HG02588 (cell line): ENCODE measurements at regions not wholly inside any gene's neighbourhood (a gene's known extent, or its start where the extent isn't known, plus 50 kb on each side); places are given as distances from the start of the nearest gene placed in this dataset.

ENCODE experiments used
- ATAC-seq: cut with Tn5 transposase; IDR thresholded peaks from one replicate; pipeline ENCODE4 v1.9.1; 2021; ENCODE audit warnings: mild to moderate bottlenecking, moderate library complexity; ENCODE audit not compliant: unreplicated experiment

DNA sequence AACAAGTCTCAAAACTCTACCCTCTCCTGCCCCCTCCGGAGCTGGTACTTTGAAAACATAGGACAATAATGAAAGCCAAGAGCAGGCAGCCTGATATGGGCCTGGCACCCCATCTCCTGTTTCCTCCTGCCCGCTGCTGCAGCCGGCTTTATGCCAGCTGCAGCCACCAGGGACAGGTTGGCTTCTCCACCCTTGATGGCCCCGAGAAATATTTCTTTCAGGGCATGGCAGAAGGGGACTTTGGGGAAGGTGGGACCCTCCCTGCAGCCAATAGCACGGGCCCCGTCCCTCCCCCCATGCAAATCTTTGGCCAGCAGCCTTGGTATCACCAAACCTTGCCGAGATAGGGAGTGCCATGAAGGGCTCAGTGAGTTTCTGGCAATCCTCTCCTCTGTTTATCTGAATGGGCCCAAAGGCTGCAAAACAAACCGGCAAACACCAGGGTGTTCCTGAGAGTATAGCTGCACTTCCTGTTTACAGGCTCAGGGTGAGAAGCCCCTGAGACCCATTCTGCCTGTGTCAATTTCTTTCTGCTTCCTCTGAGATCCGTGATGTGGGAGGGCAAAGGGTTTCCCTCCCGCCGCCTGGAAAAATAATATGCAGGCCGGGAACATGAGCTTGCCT, 73.4 kb upstream of the BOD1 start:
- peak; percentile 49 for ATAC-seq

DNA sequence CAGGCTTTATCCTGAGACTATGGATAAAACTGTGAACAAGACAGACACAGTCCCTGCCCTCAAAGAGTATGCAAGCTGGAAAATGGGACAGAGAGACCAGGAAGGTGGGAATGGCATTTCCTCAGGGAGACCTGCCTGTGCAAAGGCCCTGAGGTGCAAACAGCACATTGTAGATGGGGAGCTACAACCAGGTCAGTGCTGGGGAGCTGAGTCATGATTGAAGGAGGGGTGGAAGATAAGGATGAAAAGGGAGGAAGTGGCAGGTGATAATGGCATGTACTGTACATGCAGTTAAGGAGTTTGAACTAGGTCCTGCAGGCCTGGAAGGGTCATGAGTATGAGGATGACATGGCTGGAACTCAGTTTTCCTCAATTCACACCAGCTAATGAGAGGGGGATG, 75.5 kb upstream of the BOD1 start:
- ATAC-seq: no peak

DNA sequence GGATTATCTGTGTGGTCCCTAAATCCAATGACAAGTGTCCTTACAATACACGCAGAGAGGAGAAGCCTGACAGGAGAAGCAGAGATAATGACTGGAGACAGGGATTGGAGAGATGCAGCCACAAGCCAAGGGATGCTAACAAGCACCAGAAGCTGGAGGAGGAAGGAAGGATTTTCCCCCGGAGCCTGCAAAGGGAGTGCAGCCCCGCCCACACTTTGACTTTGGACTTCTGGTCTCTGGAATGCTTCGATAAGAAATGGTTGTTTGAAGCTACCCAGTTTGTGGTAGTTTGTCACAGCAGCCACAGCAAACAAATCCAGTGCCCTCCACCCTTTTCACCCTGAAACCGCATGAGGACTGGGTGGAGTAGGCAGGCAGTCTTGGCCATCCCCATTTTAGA, 77.2 kb upstream of the BOD1 start:
- no peak for ATAC-seq

DNA sequence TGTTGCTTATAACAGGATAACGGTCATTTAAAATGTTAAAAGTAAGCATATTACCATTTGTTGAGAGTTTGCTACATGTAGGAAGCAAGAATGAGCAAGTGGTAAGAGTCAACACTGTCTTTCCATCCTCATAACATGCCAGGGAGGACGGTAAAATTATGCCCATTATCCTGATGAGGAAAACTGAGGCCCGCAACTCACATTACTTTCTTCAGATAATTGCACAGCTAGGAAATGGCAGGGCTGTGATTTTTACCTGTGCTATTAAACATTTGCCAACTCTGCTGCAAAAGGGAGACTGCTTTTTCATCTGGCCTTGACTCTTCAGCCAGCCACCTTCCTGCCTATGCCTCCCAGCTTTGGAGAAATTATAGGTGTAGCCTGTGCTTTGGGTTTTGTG, 79.8 kb upstream of the BOD1 start:
- ATAC-seq: no peak

DNA sequence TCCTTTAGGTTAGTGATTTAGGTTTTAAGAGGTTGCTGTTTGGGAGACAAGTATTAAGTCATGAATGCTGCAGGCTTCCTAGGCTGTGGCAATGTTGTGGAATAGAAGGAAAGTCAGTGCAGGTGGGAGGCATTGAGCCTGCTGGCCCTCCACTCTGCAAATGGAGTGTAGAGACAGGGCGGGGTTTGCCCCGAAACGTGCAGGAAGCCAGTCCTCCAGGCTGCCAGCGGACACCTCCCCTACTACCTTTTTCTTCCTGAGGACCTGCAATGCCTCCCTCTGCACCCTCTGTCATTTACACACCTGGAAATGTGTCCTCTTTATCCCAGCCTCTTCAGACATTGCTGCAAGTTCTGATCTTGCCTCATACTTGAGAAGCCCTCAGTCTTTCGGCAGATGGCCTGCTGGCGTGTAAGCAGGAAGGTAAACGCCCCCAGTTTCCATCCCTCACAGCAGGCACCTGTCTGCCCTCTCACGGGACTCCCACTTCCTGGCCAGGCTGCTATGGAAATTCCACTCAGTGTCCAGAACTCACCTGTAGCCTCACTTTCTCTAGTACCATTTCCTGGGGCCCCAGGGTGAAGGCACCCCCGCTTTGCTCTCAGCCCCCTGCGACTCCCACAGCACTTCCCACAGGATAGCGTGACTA, 81.6 kb upstream of the BOD1 start:
- no peak for ATAC-seq

DNA sequence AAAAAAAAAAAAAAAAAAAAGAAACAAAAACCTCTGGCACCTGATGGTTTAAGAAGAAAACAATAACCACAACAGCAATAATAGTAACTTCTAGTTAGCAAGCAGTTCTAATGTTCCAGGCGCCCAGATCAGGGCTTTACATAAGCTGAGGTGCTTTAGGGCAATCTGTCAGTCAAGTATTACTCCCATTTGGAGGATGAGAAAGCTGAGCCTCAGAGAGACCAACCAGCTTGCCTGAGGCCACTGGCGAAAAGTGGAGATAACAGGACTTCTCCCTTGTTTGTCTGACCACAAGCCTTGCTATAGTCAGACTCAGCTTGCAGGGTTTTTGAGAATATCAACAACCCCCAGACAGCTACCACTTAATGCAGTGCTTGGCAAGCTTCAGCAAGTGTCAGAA, 83.5 kb upstream of the BOD1 start:
- ATAC-seq: no peak

DNA sequence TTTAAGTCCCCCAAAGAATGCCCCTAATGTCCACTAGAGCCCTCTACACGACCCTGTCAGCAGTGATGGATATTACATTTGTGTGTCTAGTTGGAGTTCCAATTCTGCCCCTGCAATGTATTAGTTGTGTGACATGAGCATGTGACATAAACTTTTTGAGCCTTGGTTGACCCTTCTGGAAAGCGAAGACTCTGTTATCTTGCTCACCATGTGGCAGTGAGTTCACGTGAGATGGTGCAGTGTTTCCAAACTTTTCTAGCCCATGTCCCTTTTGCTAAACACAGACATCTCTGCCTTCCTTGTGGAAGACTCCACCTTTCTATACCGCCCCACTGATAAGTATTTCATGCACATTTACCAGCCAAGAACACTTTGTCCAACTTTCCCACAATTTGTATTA, 87.0 kb upstream of the BOD1 start:
- no peak for ATAC-seq

DNA sequence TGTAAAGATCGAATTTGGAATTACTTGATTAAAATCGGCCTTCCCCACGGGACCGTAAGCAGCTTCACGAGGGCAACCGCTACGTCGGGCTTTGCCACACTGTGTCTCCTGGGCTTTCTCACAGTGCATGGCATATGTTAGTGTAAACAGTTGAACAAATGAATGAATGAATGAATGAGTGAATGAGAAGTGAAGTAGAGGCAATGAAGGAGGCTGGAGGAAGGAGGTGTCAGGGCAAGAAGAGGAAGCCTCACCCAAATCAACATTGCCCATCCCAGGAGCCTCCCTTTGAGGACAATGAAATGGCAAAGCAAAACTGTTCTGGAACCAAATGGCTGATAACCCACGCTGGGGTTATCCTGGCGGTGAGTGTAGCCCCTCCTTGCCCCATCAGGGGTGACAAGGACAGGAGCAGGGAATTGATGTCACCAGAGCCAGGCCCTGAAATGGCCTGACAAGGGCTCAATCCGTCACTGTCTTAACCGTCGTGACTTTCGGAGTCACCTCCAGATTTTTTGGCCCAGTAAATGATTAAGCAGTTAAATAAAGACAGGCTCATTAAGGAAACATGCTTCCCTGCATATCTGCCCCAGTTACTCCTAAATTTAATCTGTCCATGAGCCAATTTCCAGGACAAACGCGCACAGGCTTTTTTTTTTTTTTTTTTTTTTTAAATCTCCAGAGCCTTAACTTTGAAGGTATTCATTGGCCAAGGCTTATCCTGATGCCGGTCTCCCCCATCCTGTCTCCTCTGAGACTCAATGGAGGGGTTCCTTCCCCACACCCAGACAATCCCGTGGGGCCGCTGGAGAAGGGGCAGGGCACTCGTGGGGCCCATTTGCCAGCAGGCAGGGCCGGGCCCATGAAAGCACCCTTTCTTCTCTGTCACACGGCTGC, 88.4 kb upstream of the BOD1 start:
- no peak for ATAC-seq

DNA sequence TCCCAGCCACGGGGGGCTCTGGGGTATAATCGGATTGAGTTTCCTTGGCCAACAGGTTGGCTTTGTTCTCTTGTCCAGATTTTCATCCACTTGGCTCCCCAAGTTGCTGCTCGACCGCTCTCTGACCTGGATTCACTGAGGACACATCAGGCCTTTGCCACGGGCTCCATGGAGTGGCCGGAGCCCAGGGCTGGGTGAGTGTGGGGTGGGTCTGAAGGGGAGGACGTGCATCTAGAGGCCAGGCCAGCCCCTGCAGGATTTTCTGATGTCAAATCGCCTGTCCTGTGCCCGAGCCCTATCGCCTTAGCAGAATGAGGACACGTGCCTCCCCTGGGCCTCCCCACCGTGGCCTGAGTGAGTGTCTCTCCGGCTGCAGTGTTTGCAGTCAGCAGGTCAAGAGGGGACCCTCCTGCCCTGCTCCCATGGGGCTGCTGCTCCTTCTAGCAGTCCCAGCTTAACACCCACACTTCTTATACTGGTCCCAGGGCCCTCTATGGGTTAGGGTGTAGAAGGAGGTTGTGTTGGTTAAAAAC, 89.1 kb upstream of the BOD1 start:
- no peak for ATAC-seq

DNA sequence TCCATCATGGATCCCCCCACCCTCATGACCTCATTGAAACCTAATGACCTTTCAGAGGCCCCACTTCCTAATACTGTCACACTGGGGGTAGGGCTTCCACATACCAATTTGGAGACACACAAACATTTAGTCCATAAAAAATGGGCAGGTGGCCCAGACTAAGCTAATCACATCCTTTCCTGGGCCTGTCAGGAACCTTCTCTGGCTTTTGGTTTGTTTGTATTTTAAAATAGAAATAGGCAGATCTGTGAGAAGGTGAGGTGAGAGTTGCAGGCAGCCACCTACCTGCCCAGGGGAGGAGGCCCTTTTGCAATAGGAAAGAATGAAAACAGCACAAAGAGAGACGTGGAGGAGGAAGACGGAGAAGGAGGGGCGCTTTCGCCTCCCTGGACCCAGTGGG, 90.2 kb upstream of the BOD1 start:
- no peak for ATAC-seq

DNA sequence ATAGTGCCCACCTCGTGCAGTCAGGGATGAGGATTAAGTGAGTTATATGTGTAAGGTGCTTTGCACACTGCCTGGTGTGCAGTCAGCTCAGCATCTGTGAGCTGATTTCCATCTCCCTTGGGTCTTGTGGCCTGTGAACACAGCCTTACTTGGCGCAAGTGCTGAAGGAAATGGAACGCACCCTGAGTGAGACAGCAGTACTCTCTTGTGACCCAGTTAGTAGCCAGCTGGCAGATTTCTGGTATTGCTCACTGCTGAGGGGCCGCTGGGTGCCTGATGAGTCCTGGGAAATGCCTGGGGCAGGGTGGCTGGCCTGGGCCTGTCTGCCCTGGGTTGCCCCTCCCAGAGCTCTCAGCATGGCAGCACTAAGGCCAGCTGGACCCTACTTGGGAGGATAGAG, 90.9 kb upstream of the BOD1 start:
- ATAC-seq: peak; percentile 74

DNA sequence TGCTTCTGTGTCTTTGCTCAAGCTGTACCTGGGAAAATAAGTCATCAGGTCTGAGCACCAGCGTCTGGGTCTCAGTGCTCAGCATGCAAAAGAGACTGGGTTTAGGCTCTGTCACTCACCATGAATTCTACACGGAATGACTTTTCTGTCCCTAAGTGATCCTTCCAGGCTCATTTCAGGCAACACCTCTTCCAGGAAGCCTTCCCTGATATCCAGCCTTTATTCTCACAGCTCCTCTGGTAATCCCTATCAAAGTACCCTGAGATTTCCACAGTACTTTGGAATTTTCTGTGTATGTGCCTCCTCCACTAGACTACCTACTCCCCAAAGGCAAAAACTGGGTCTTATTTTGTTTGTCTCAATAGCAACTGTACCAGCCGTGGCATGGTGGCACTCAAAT, 92.7 kb upstream of the BOD1 start:
- no peak for ATAC-seq

DNA sequence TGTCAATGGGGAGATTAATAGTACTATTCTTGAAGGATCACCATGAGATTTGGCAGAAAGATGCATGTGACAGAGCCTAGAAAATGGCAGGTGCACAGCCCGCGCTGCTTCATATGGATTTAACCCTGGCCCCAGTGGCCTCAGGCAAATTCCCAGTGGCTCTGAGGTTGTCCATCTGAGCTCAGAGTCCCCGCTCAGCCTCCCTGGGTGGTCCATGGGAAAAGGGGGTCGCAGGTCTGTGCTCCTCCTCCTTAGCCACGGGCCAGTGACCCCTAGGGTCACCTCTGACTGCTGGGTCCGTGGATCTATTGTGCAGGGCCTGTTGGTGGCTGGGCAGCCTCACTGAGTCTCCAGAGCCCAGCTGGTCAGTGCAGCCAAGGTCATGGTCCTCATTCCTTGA, 93.3 kb upstream of the BOD1 start:
- ATAC-seq: no peak

DNA sequence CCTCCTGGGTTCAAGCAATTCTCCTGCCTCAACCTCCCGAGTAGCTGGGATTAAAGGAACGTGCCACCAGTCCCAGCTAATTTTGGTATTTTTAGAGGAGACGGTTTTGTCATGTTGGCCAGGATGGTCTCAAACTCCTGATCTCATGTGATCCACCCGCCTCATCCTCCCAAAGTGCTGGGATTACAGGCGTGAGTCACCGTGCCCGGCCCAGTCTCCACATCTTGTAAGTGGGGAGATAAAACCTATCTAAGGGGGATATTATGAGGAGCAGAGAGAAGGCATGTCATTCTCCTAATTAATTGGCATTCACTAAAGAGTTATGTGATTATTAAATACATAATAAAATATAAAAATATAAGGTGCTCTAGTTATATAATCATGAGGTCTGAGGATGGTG, 94.1 kb upstream of the BOD1 start:
- ATAC-seq: no peak

DNA sequence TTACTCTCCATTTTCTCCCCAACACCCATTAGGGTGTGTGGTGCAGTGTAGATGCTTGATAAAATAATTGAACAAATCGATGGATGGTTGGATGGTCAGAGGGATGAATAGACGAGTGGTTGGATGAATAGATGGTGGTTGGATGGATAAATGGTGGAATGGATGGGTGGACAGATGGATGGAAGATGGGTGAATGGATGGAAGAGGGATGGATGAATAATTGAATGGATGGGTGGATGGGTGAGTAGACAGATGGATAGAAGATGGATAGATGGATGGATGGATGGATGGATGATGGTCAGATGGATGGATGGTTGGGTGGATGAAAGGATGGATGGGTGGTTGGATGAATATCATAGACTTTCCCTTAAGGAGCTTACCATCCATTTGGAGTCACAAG, 95.0 kb upstream of the BOD1 start:
- ATAC-seq: no peak

DNA sequence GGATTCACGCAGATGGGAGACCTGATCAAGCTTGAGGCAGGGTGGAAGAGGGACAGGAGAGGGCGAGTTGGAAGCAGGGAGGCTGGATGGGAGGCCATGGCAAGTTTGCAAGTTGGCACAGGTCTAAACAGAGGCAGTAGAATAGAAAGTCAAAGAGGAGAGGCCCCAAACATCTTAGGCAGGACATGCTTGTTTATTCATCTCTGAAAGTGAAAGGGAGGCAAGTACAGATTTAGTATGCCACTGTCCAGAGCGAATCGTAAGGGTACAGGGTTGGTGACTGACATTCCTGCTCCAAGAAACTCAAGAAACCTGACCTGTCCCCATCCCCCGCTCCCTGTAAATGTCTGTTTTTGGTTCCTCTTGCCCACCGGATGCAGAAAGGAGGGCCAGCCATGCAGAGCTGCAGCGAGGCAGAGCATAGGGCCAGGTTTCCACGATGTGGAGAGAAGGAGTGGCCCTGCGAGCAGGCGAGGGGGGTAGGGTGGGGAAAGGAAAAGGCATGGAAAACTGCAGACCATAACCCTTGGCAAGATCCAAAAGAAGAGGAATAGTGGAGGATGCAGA, 96.2 kb upstream of the BOD1 start:
- ATAC-seq: no peak

DNA sequence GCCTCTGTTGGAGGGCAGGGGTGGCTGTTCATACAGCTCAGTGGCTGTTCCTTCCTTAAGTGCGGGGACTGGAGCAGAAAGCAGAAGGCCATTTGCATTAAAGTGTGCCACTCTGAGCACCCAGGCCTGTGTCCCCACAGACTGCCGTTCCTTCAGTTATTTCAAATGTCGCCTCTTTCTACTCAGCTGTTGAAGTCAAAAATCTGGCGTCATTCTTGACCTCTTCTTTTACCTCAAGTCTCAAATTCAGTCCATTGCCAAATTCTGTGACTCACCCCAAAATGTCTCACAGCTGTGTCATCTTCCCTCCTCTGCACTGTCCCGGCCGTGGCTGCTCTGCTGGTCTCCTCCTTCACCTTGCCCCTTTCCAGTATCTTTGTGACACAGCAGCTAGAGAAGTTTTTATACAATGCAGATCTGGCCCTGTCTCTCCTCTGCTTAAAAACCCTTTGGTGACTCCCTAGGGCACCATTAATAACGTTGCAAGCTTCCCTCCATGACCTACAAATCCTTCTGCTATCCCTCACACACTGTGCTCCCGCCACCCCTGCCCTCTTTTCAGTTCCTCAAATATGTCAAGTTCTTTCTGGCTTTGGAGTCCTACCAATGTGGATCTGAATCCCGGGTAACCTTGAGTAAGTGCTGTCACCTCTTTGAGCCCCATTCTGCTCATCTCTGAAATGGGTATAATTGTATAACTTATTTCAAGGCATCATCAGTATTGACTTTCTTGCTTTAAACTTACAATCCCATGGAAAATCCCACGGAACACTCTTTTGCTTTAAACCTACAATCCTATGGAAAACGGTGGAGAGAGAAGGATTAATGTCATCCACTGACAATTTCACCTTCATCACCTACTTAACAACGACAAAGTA, 98.3 kb upstream of the BOD1 start:
- no peak for ATAC-seq

DNA sequence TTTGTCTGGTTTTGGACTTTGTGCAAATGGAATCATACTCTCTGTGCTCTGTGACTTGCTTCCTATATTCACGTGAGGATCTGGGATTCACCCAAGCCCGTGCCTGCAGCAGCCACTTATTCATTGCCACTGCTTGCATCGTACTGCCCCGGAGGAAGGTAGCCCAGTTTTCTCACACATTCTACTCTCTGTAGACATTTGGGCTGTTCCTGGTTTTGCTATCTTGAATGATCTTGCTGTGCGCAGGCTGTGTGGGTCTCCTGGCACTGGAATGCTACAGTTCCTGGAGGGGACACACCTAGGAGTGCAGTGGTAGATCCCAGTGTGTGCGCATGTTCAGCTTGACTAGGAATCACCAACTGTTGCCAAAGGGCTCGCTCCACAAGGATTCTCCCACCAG, 99.2 kb upstream of the BOD1 start:
- ATAC-seq: no peak

DNA sequence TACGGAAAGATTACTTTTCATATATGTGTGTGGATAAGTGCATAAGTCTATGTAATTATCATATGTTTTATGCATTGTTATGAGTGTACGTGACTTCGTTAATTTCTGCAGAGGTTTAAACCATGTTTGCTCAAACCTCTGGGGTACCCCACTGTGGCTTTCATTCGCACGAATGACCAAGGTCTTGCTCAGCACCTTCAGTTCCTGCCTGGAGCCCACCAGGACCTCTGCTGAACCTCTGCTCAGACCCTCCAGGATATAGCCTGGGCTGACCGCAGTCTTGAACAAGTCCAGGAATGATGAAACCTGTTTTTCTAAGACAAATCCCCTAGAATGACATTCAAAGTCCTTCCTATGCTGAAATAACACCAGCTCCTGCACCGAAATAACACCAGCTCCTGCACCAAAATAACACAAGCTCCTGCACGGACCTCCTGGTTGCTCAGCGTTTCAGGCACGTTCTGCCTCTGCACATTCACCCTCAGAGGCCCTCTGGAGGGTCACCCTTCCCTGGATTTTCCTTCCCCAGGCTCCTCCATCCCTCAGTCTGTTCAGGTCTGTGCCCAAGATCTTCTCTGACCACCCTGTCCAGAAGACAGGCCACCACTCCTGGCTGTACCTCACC, 99.7 kb upstream of the BOD1 start:
- ATAC-seq: no peak

DNA sequence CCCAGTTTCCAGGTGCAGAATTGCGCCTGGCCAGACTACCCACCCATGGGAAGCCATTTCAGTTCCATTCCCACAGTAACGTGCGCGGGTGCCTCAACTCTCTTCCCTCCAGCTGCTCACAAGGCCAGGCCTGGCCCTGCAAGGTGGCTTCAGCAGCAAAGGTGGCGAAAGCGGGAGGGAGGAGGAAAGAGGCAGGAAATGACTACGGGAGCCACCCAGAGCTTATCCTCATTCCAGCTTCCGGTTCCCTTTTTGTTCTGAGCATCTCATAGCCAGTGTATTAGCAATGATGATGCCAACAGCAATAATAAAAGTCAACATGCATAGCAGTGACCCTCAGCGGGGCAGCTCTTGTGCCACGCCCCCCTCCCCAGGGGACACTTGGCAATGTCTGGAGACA, 101.5 kb upstream of the BOD1 start:
- no peak for ATAC-seq
